ENCODE measurements at regions not wholly inside any gene's neighbourhood (a gene's known extent, or its start where the extent isn't known, plus 50 kb on each side); places are given as distances from the start of the nearest gene placed in this dataset.
"Not testable (repeated sequence)": the region's sequence is repeated elsewhere in the genome, so short reads cannot be mapped to it uniquely, and the experiment has no call there.

GRCh38 chr14:56992332-56992820, 182.1 kb upstream of the OTX2 start:
- DNase-seq = no peak

GRCh38 chr14:56990991-56991627, 180.8 kb upstream of the OTX2 start:
- not testable (repeated sequence) for DNase-seq

- DNase-seq = no peak
These were observed 179.1 kb upstream of the OTX2 start for GRCh38 chr14:56989359-56989758.

GRCh38 chr14:56979936-56980335, 169.7 kb upstream of the OTX2 start:
- DNase-seq = no peak

- no peak for DNase-seq
These were observed 165.9 kb upstream of the OTX2 start for GRCh38 chr14:56976211-56976610.

- DNase-seq = no peak
These were observed 165.2 kb upstream of the OTX2 start for GRCh38 chr14:56975521-56975920.

- DNase-seq = no peak
These were observed 162.7 kb upstream of the OTX2 start for GRCh38 chr14:56972948-56973347.

- no peak for DNase-seq
These were observed 154.6 kb upstream of the OTX2 start for GRCh38 chr14:56964895-56965294.

- DNase-seq = no peak
These were observed 153.1 kb upstream of the OTX2 start for GRCh38 chr14:56963381-56963780.

- no peak for DNase-seq
These were observed 152.3 kb upstream of the OTX2 start for GRCh38 chr14:56962444-56963080.

- DNase-seq = no peak
These were observed 149.6 kb upstream of the OTX2 start for GRCh38 chr14:56959869-56960268.

- DNase-seq = no peak
These were observed 148.8 kb upstream of the OTX2 start for GRCh38 chr14:56959121-56959520.

GRCh38 chr14:56956182-56956581, 145.9 kb upstream of the OTX2 start:
- DNase-seq = no peak

GRCh38 chr14:56955745-56956144, 145.5 kb upstream of the OTX2 start:
- no peak for DNase-seq

- DNase-seq = no peak
These were observed 143.6 kb upstream of the OTX2 start for GRCh38 chr14:56953884-56954283.

- DNase-seq = no peak
These were observed 142.6 kb upstream of the OTX2 start for GRCh38 chr14:56952766-56953473.

- DNase-seq = no peak
These were observed 139.5 kb upstream of the OTX2 start for GRCh38 chr14:56949828-56950227.

- DNase-seq = no peak
These were observed 135.0 kb upstream of the OTX2 start for GRCh38 chr14:56945291-56945690.

- DNase-seq = no peak
These were observed 134.1 kb upstream of the OTX2 start for GRCh38 chr14:56944397-56944796.

- DNase-seq = no peak
These were observed 123.2 kb upstream of the OTX2 start for GRCh38 chr14:56933446-56933845.

GRCh38 chr14:56918849-56919574, 108.7 kb upstream of the OTX2 start:
- DNase-seq = no peak

- DNase-seq = no peak
These were observed 95.0 kb upstream of the OTX2 start for GRCh38 chr14:56905282-56905681.

- DNase-seq = no peak
These were observed 93.2 kb upstream of the OTX2 start for GRCh38 chr14:56903304-56903969.
